Peyer's patch (tissue), 4 donors: ENCODE measurements at regions not wholly inside any gene's neighbourhood (a gene's known extent, or its start where the extent isn't known, plus 50 kb on each side); places are given as distances from the start of the nearest gene placed in this dataset.

Experiments
- POLR2A ChIP-seq, 2 donors: fragments of 450-650 bp; IDR thresholded peaks; one replicate each; pipeline ENCODE4 v1.5.1; 2017; ENCODE audit warnings: antibody characterized with exemption in 2 of 2, mild to moderate bottlenecking in 2 of 2, moderate library complexity in 2 of 2
- TF ChIP-seq, protein P1 (sequence below), 6 experiments: fragments of 450-650 bp in 4 of 6; fragments of 200-600 bp in 2 of 6; sonication (generic) in 1 of 6; IDR thresholded peaks; one replicate each; pipeline ENCODE4 v1.5.1; 2017 to 2019; ENCODE audit warnings: antibody characterized with exemption in 6 of 6, mild to moderate bottlenecking in 3 of 6, moderate library complexity in 1 of 6

DNA sequence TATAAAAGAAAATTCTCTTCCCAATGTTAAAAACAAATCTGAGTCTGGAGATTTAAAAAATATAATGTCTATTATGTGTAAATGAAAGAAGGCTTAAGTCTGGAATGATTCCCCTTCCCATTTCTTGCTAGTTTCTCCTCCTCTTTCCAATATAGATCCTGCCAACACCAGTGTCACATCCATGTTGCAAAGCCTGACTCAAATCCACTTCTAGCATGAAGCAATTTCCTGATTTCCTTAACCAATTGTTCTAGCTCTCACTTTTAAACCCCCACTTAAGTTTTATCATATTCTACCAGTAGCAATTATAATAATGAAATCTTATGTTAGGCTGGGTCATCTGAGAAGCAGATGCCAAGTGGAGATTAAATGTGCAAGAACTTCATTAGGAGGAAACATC, 100.1 kb upstream of the SEC61G start:
- TF ChIP-seq, protein P1, sequence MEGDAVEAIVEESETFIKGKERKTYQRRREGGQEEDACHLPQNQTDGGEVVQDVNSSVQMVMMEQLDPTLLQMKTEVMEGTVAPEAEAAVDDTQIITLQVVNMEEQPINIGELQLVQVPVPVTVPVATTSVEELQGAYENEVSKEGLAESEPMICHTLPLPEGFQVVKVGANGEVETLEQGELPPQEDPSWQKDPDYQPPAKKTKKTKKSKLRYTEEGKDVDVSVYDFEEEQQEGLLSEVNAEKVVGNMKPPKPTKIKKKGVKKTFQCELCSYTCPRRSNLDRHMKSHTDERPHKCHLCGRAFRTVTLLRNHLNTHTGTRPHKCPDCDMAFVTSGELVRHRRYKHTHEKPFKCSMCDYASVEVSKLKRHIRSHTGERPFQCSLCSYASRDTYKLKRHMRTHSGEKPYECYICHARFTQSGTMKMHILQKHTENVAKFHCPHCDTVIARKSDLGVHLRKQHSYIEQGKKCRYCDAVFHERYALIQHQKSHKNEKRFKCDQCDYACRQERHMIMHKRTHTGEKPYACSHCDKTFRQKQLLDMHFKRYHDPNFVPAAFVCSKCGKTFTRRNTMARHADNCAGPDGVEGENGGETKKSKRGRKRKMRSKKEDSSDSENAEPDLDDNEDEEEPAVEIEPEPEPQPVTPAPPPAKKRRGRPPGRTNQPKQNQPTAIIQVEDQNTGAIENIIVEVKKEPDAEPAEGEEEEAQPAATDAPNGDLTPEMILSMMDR (IDR thresholded peaks at IDR 0.05) = no peak
- TF ChIP-seq POLR2A (IDR thresholded peaks at IDR 0.05) = no peak
